IMR-90 (cell line): ENCODE measurements at regions not wholly inside any gene's neighbourhood (a gene's known extent, or its start where the extent isn't known, plus 50 kb on each side); places are given as distances from the start of the nearest gene placed in this dataset.

Source experiments
- ATAC-seq: fragments of 200-7000 bp; cut with Tn5 transposase; 2 replicates; pipeline ENCODE4 v1.9.1; 2020; ENCODE audit warnings: low read depth, mild to moderate bottlenecking, moderate library complexity
- BruUV-seq: library from RNA; stranded (reverse); fragments of 400-500 nt; replicated peaks from 2 replicates; lab custom pipeline; 2021; lab: Mats Ljungman, UMichigan
- CTCF ChIA-PET: fragments of 300-600 bp; formaldehyde crosslinking; extraction: SDS; loops from one replicate; lab custom pipeline; 2021; ENCODE audit warnings: antibody characterized with exemption; lab: Yijun Ruan, JAX
- POLR2A ChIA-PET: fragments of 300-600 bp; sonication (Branson Sonifier 250); formaldehyde crosslinking; loops from one replicate; lab custom pipeline; 2022; ENCODE audit warnings: antibody characterized with exemption; ENCODE audit not compliant: unreplicated experiment; lab: Charles Lee
- DNase-seq: peaks from one replicate; pipeline ENCODE4 v3.0.0; 2013
- H2AFZ ChIP-seq: replicated peaks from 2 replicates; pipeline ENCODE3; 2013; ENCODE audit warnings: low read length, mild to moderate bottlenecking; ENCODE audit not compliant: poor library complexity
- H2AK5ac ChIP-seq: 2 replicates; pipeline ENCODE4 v1.6.1; 2013; ENCODE audit warnings: low read depth, low read length, inconsistent platforms
- H2AK9ac ChIP-seq: replicated peaks from 2 replicates; pipeline ENCODE3; 2013; ENCODE audit warnings: mild to moderate bottlenecking, low read depth, low read length, moderate library complexity; ENCODE audit not compliant: poor library complexity
- H2BK120ac ChIP-seq: 2 replicates; pipeline ENCODE4 v1.6.1; 2013; ENCODE audit warnings: low read depth, low read length, inconsistent platforms
- H2BK15ac ChIP-seq: 3 replicates; pipeline ENCODE4 v1.6.1; 2013; ENCODE audit warnings: low read depth, low read length, inconsistent platforms
- H2BK20ac ChIP-seq: 2 replicates; pipeline ENCODE4 v1.6.1; 2013; ENCODE audit warnings: low read depth, mild to moderate bottlenecking, inconsistent platforms, low read length, moderate library complexity
- H2BK5ac ChIP-seq: 2 replicates; pipeline ENCODE4 v1.6.1; 2013; ENCODE audit warnings: mild to moderate bottlenecking, low read depth, low read length, inconsistent platforms; ENCODE audit not compliant: poor library complexity, severe bottlenecking
- H3K14ac ChIP-seq: replicated peaks from 2 replicates; pipeline ENCODE4 v1.6.1; 2013; ENCODE audit warnings: low read depth, low read length, inconsistent platforms
- H3K18ac ChIP-seq: 2 replicates; pipeline ENCODE4 v1.6.1; 2013; ENCODE audit warnings: low read depth, low read length, control low read depth
- H3K23ac ChIP-seq: 2 replicates; pipeline ENCODE4 v1.6.1; 2013; ENCODE audit warnings: low read depth, low read length, inconsistent platforms
- H3K27ac ChIP-seq: 2 replicates; pipeline ENCODE4 v1.5.1; 2013; ENCODE audit warnings: mild to moderate bottlenecking, control low read depth, low read length; ENCODE audit not compliant: insufficient read depth
- H3K27me3 ChIP-seq: 2 replicates; pipeline ENCODE4 v1.6.1; 2013; ENCODE audit warnings: low read length; ENCODE audit not compliant: control insufficient read depth, insufficient read depth
- H3K36me3 ChIP-seq: 2 replicates; pipeline ENCODE4 v1.6.1; 2013; ENCODE audit warnings: low read length, mixed read lengths; ENCODE audit not compliant: control insufficient read depth, insufficient read depth
- H3K4ac ChIP-seq: 2 replicates; pipeline ENCODE4 v1.6.1; 2013; ENCODE audit warnings: low read depth, low read length, inconsistent platforms
- H3K4me1 ChIP-seq: 2 replicates; pipeline ENCODE4 v1.6.1; 2013; ENCODE audit warnings: low read length, mixed read lengths; ENCODE audit not compliant: control insufficient read depth, insufficient read depth
- H3K4me2 ChIP-seq: 2 replicates; pipeline ENCODE4 v1.6.1; 2013; ENCODE audit warnings: low read depth, mild to moderate bottlenecking, control low read depth, low read length, moderate library complexity
- H3K4me3 ChIP-seq: 2 replicates; pipeline ENCODE4 v1.5.1; 2013; ENCODE audit warnings: low read depth, mild to moderate bottlenecking, control low read depth, low read length, moderate library complexity; ENCODE audit not compliant: insufficient read depth
- H3K56ac ChIP-seq: 2 replicates; pipeline ENCODE4 v1.6.1; 2013; ENCODE audit warnings: low read length, inconsistent platforms; ENCODE audit not compliant: insufficient read depth; ENCODE audit errors: extremely low read depth
- H3K79me1 ChIP-seq, 2 experiments: 2 replicates each; pipeline ENCODE4 v1.6.1; 2013; ENCODE audit warnings: low read length in 2 of 2, inconsistent platforms in 1 of 2, low read depth in 1 of 2
- H3K9ac ChIP-seq: 2 replicates; pipeline ENCODE4 v1.6.1; 2013; ENCODE audit warnings: low read depth, low read length, control low read depth
- H3K9me1 ChIP-seq: 2 replicates; pipeline ENCODE4 v1.6.1; 2013; ENCODE audit warnings: low read length, inconsistent platforms; ENCODE audit not compliant: insufficient read depth
- H3K9me3 ChIP-seq: 2 replicates; pipeline ENCODE4 v1.6.1; 2013; ENCODE audit warnings: low read length; ENCODE audit not compliant: control insufficient read depth, insufficient read depth
- H4K20me1 ChIP-seq: 2 replicates; pipeline ENCODE4 v1.6.1; 2013; ENCODE audit warnings: low read length, inconsistent platforms; ENCODE audit not compliant: insufficient read depth
- H4K5ac ChIP-seq: 2 replicates; pipeline ENCODE4 v1.6.1; 2013; ENCODE audit warnings: mild to moderate bottlenecking, low read depth, low read length, control low read depth
- H4K8ac ChIP-seq, 2 experiments: 2 replicates each; pipeline ENCODE4 v1.6.1; 2013; ENCODE audit warnings: low read depth in 2 of 2, low read length in 2 of 2, control low read depth in 1 of 2, inconsistent platforms in 1 of 2
- H4K91ac ChIP-seq: 2 replicates; pipeline ENCODE4 v1.6.1; 2013; ENCODE audit warnings: low read depth, low read length, inconsistent platforms; ENCODE audit not compliant: insufficient read depth
- MAFK ChIP-seq: IDR thresholded peaks from 2 replicates; pipeline ENCODE4 v1.6.1; 2012; ENCODE audit warnings: low read depth, low read length, improper control_type of control experiment
- MAZ ChIP-seq: IDR thresholded peaks from 2 replicates; pipeline ENCODE4 v1.6.1; 2012; ENCODE audit warnings: low read depth, mild to moderate bottlenecking, low read length, improper control_type of control experiment, moderate library complexity, borderline replicate concordance
- WGBS, 2 experiments: methylation state at CpG; one replicate each; pipeline versions ENCODE4 v1.1.5 to v1.1.7; 2013; ENCODE audit warnings: missing lambda C conversion rate in 2 of 2; ENCODE audit not compliant: insufficient read length in 1 of 2; ENCODE audit errors: extremely low coverage in 2 of 2; 5-methylcytosine and 5-hydroxymethylcytosine counted together
- dilution Hi-C: fragments of 300-500 bp; cut with HindIII; formaldehyde crosslinking; loops from one replicate; pipeline ENCODE4 v1.14.3; 2018; ENCODE audit warnings: low sequenced_read_pairs; ENCODE audit not compliant: unreplicated experiment
- in situ Hi-C: fragments of 300-500 bp; cut with MboI; formaldehyde crosslinking; loops from 3 replicates; pipeline ENCODE4 v1.14.3; 2019; ENCODE audit warnings: low sequenced_read_pairs, inconsistent platforms, mixed read lengths
- intact Hi-C: fragments of 100-400 bp; cut with micrococcal nuclease; formaldehyde crosslinking; loops from 2 replicates; pipeline ENCODE4 v1.10.0; 2022

- ATAC-seq (no peak), DNase-seq (no peak)
- no peak overlapping the region for H3K18ac ChIP-seq
- no peak overlapping the region for H2BK120ac ChIP-seq
- H3K23ac ChIP-seq = no peak overlapping the region
- no peak overlapping the region for H4K8ac ChIP-seq
- H3K4me1 ChIP-seq = no peaks in the 10 kb centered on the region
- dilution Hi-C loops (no loop called here), intact Hi-C loops (no loop called here), in situ Hi-C loops (no loop called here)
- H3K9me3 ChIP-seq = no peaks in the 10 kb centered on the region
- no peak overlapping the region for H4K91ac ChIP-seq
- ChIA-PET CTCF (no interaction called here), POLR2A (no interaction called here)
- H3K4me2 ChIP-seq = no peak overlapping the region
- H3K27ac ChIP-seq = no peak overlapping the region
- H3K36me3 ChIP-seq = no peaks in the 10 kb centered on the region
- no peaks in the 10 kb centered on the region for H3K9me1 ChIP-seq
- no peak overlapping the region for H2BK15ac ChIP-seq
- no peak overlapping the region for H2AK5ac ChIP-seq
- H3K79me1 ChIP-seq = no peaks in the 10 kb centered on the region
- no peak overlapping the region for H2BK5ac ChIP-seq
- no CpG with 5 or more reads among the region's 2 CpGs for WGBS, 2 experiments
- no peak overlapping the region for H3K14ac ChIP-seq
- H2AFZ ChIP-seq = no peak overlapping the region
- H4K20me1 ChIP-seq = no peaks in the 10 kb centered on the region
- TF ChIP-seq MAFK (peak; percentile 76; the same call in 1 of the 2 replicates), MAZ (no peak)
- no peak overlapping the region for H3K4ac ChIP-seq
- no peak overlapping the region for H4K5ac ChIP-seq
- no TSS peak for BruUV-seq
- no peak overlapping the region for H3K9ac ChIP-seq
- no peak overlapping the region for H2AK9ac ChIP-seq
- H3K27me3 ChIP-seq = no peaks in the 10 kb centered on the region
- H3K56ac ChIP-seq = no peak overlapping the region
- H3K4me3 ChIP-seq = no peak overlapping the region
- no peak overlapping the region for H2BK20ac ChIP-seq
Observed at GRCh38 chr4:148575577-148575976, 133.4 kb upstream of the NR3C2 start.
